ENCODE measurements at regions not wholly inside any gene's neighbourhood (a gene's known extent, or its start where the extent isn't known, plus 50 kb on each side); places are given as distances from the start of the nearest gene placed in this dataset.

DNA sequence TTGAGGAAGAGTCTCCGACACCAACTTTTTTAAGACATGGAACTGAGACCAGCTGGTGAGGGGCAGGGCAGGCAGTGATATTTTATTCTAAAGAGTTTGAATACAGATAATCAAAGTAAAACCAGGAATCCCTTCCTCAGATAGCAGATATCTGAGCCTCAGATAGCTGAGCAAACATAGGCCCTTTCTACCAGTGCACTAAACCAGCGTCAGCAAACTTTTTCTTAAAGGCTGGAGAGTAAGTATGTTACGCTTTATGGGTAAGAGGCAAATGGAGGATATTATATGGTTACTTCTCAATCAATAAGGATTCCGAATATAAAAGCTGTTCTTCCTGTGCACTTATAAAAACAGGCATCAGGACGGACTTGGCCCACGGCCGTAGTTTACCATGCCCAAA lies 73.9 kb downstream of the WNT5A start:
- peaks cover 0 to 5% of the 10 kb centered on the region in 2 donors for H3K9me3 Mint-ChIP-seq
- H3K4me1 Mint-ChIP-seq: no peaks in the 10 kb centered on the region
- H3K27ac ChIP-seq (ENCODE audit: low read length): no peak overlapping the region
- no peak overlapping the region for H3K27ac Mint-ChIP-seq
- no peak overlapping the region for H3K4me3 Mint-ChIP-seq
- no peaks in the 10 kb centered on the region for H3K27me3 Mint-ChIP-seq (ENCODE audit: low read depth in 2 of 2)
- TF ChIP-seq, protein P1, sequence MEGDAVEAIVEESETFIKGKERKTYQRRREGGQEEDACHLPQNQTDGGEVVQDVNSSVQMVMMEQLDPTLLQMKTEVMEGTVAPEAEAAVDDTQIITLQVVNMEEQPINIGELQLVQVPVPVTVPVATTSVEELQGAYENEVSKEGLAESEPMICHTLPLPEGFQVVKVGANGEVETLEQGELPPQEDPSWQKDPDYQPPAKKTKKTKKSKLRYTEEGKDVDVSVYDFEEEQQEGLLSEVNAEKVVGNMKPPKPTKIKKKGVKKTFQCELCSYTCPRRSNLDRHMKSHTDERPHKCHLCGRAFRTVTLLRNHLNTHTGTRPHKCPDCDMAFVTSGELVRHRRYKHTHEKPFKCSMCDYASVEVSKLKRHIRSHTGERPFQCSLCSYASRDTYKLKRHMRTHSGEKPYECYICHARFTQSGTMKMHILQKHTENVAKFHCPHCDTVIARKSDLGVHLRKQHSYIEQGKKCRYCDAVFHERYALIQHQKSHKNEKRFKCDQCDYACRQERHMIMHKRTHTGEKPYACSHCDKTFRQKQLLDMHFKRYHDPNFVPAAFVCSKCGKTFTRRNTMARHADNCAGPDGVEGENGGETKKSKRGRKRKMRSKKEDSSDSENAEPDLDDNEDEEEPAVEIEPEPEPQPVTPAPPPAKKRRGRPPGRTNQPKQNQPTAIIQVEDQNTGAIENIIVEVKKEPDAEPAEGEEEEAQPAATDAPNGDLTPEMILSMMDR (IDR thresholded peaks at IDR 0.05): no peak
- H3K36me3 ChIP-seq (ENCODE audit: control insufficient read depth, insufficient read depth, low read length): no peaks in the 10 kb centered on the region
- WGBS (ENCODE audit: insufficient coverage): 65% methylated on average over 6 of the region's 7 CpGs
- H3K4me1 ChIP-seq (ENCODE audit: control insufficient read depth, insufficient read depth, low read length): no peaks in the 10 kb centered on the region
- H3K4me3 ChIP-seq (ENCODE audit: low read length): no peak overlapping the region
- DNase-seq (no peak), ATAC-seq (no peak)
- H3K27me3 ChIP-seq (ENCODE audit: control insufficient read depth, insufficient read depth, low read length): no peaks in the 10 kb centered on the region
- H3K9me3 ChIP-seq (ENCODE audit: control insufficient read depth, insufficient read depth, low read length): no peaks in the 10 kb centered on the region
- H3K36me3 Mint-ChIP-seq: no peaks in the 10 kb centered on the region
- intact Hi-C loops (cut with micrococcal nuclease): no loop called here

DNA sequence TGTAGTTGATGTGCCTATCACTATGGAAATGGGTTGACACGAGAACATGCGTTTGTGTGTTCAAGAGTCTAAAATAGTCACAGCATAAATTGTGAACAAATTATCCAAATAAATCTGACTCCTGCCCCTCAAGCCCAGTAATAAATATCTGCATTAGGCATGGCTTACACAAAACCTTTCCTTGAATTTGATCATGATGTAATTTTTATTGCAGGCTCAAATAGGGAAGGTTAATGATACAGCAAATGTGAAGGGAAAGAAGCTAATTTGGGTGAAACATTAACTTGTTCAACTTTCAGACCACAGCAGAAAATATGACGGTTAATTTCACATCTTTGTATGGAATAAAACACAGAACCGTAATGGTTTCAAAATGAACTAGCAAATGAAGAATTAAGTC lies 74.6 kb downstream of the WNT5A start:
- Histone ChIP-seq H3K36me3 (ENCODE audit: control insufficient read depth, insufficient read depth, low read length) (no peaks in the 10 kb centered on the region), H3K4me3 (ENCODE audit: low read length) (no peak overlapping the region), H3K4me1 (ENCODE audit: control insufficient read depth, insufficient read depth, low read length) (no peaks in the 10 kb centered on the region), H3K9me3 (ENCODE audit: control insufficient read depth, insufficient read depth, low read length) (no peaks in the 10 kb centered on the region), H3K27ac (ENCODE audit: low read length) (no peak overlapping the region), H3K27me3 (ENCODE audit: control insufficient read depth, insufficient read depth, low read length) (no peaks in the 10 kb centered on the region)
- Mint-ChIP-seq H3K4me3 (no peak overlapping the region), H3K4me1 (no peaks in the 10 kb centered on the region), H3K36me3 (no peaks in the 10 kb centered on the region), H3K27me3 (ENCODE audit: low read depth in 2 of 2) (no peaks in the 10 kb centered on the region), H3K27ac (no peak overlapping the region), H3K9me3 (peaks cover 0 to 4% of the 10 kb centered on the region in 2 donors)
- TF ChIP-seq, protein P1 (IDR thresholded peaks at IDR 0.05): no peak
- 95% methylated on average over 2 of the region's 4 CpGs for WGBS (ENCODE audit: insufficient coverage)
- intact Hi-C loops (cut with micrococcal nuclease): no loop called here
- DNase-seq (no peak), ATAC-seq (no peak)

DNA sequence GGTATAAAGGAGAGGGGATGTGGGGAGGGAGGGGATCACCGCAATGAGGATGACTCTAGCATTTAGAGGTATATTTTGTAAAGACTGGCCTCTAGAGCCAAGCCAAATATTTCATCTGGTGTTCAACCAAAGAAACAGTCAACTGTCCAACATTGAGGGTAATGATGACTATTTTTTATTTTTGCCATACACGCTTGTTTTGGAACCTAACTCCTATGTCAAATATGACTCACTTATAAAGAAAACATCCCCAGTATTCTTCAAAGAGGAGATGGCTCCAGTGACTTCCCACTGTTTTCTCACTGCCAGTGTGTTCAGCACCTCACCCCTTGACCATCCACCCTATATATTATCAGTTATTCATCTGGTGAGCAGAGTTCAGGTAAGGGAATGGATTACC lies 77.3 kb downstream of the WNT5A start:
- ATAC-seq (no peak), DNase-seq (no peak)
- TF ChIP-seq, protein P1 (IDR thresholded peaks at IDR 0.05): no peak
- Histone ChIP-seq H3K27me3 (ENCODE audit: control insufficient read depth, insufficient read depth, low read length) (no peaks in the 10 kb centered on the region), H3K4me3 (ENCODE audit: low read length) (no peak overlapping the region), H3K9me3 (ENCODE audit: control insufficient read depth, insufficient read depth, low read length) (no peaks in the 10 kb centered on the region), H3K36me3 (ENCODE audit: control insufficient read depth, insufficient read depth, low read length) (no peaks in the 10 kb centered on the region), H3K4me1 (ENCODE audit: control insufficient read depth, insufficient read depth, low read length) (no peaks in the 10 kb centered on the region), H3K27ac (ENCODE audit: low read length) (no peak overlapping the region)
- no peaks in the 10 kb centered on the region for H3K27me3 Mint-ChIP-seq (ENCODE audit: low read depth in 2 of 2)
- WGBS (ENCODE audit: insufficient coverage): 100% methylated on average over 2 of the region's 2 CpGs
- H3K9me3 Mint-ChIP-seq: peaks cover 0 to 4% of the 10 kb centered on the region in 2 donors
- H3K27ac Mint-ChIP-seq: no peak overlapping the region
- intact Hi-C loops (cut with micrococcal nuclease): no loop called here
- no peaks in the 10 kb centered on the region for H3K4me1 Mint-ChIP-seq
- no peaks in the 10 kb centered on the region for H3K36me3 Mint-ChIP-seq
- no peak overlapping the region for H3K4me3 Mint-ChIP-seq

DNA sequence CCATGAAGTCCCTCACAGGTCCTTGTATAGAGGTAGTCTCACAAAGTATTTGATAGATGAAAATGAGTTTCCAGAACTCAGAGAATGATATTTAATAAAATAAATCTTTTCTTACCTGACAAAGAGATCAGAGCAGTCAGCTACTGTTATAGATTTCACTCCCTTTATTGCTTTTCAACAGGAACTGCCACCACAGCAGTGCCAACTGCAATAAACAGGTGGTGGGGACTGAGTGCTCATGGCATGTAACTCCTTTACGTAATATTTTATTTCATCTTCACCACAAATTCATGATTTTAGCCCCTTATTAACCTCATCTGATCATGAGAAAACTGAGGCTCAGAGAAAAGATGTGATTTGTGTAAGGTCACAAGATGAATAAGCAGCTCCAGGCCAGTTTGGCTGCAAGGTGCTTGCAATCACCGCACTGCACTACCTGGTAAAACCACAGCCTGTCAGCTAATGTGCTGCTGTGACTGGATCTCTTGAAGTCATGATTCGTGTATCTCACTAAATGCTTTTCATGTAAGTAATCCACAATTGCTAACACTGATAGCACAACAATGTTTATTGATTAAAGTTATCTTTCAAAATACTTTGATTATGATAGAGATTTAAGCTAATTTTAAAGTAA lies 78.8 kb downstream of the WNT5A start:
- no peaks in the 10 kb centered on the region for H3K36me3 Mint-ChIP-seq
- intact Hi-C loops (cut with micrococcal nuclease): no loop called here
- H3K27ac Mint-ChIP-seq: no peak overlapping the region
- ATAC-seq: no peak
- Histone ChIP-seq H3K36me3 (ENCODE audit: control insufficient read depth, insufficient read depth, low read length) (no peaks in the 10 kb centered on the region), H3K9me3 (ENCODE audit: control insufficient read depth, insufficient read depth, low read length) (no peaks in the 10 kb centered on the region), H3K27ac (ENCODE audit: low read length) (no peak overlapping the region), H3K4me1 (ENCODE audit: control insufficient read depth, insufficient read depth, low read length) (no peaks in the 10 kb centered on the region), H3K27me3 (ENCODE audit: control insufficient read depth, insufficient read depth, low read length) (no peaks in the 10 kb centered on the region), H3K4me3 (ENCODE audit: low read length) (no peak overlapping the region)
- no peak overlapping the region for H3K4me3 Mint-ChIP-seq
- peaks cover 0 to 2% of the 10 kb centered on the region in 2 donors for H3K9me3 Mint-ChIP-seq
- WGBS (ENCODE audit: insufficient coverage): 79% methylated on average over 3 of the region's 3 CpGs
- H3K27me3 Mint-ChIP-seq (ENCODE audit: low read depth in 2 of 2): no peaks in the 10 kb centered on the region
- no peaks in the 10 kb centered on the region for H3K4me1 Mint-ChIP-seq
- TF ChIP-seq, protein P1 (IDR thresholded peaks at IDR 0.05): no peak
- DNase-seq: no peak

Measured in natural killer cell (primary cell).